ENCODE measurements at regions not wholly inside any gene's neighbourhood (a gene's known extent, or its start where the extent isn't known, plus 50 kb on each side); places are given as distances from the start of the nearest gene placed in this dataset.

DNA sequence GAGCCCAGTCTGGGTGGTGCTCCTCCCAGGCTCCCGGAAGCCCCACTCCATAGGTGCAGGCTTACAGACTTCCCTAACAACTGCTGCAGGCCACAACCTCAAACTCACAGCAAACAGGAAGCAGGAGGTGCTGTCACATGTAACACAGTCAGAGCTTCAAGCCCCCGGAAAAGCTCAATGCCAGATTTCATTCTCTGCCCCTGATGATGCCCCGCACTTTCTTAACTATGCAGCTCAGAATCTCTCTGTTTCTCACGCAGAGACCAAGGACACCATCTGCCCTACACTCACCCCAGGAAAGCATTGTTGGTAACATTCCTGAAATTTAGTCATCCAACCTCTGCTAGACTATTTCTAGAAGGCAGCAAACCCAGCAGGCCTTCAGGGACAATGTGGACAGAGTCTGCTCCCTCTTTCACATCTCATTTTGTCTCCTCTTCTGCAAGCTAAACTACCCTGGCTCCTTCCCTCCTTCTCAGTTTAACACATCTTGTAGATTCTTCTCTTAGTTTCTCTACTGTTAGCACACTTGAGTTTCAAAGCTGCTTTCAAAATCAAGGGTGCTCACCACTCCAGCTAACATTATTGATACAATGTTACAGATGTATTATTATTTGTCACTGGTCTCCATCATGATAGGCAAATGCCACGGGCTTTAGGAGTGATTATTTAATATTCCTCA is 162.5 kb downstream of the KCTD12 start:
- TF ChIP-seq EZH2 (IDR thresholded peaks at IDR 0.05; ENCODE audit: insufficient read depth, poor library complexity, severe bottlenecking), result no peak
- no peak for TF ChIP-seq EZH2phosphoT487 (IDR thresholded peaks at IDR 0.05; ENCODE audit: insufficient read depth, low read depth)
